Naive thymus-derived CD4-positive, alpha-beta T cell (primary cell): ENCODE measurements at regions not wholly inside any gene's neighbourhood (a gene's known extent, or its start where the extent isn't known, plus 50 kb on each side); places are given as distances from the start of the nearest gene placed in this dataset.

Experiments used
- ATAC-seq: fragments of 150-1000 bp; cut with Tn5 transposase; 2 replicates; pipeline ENCODE4 v1.10.0; 2021; ENCODE audit warnings: mild to moderate bottlenecking, moderate library complexity
- CTCF ChIA-PET: fragments of 350-600 bp; sonication (Branson Sonifier 250); formaldehyde crosslinking; loops from one replicate; lab custom pipeline; 2021; ENCODE audit warnings: antibody characterized with exemption; lab: Charles Lee
- POLR2A ChIA-PET: fragments of 350-600 bp; sonication (Branson Sonifier 250); formaldehyde crosslinking; loops from one replicate; lab custom pipeline; 2021; ENCODE audit warnings: antibody characterized with exemption, inconsistent platforms; lab: Charles Lee
- DNase-seq, 9 donors: peaks; one replicate each; pipeline versions ENCODE4 v3.0.0 to v3.0.0-alpha.2; 2020 to 2022; ENCODE audit warnings: mixed read lengths in 1 of 9
- H3K27ac ChIP-seq: one replicate; pipeline ENCODE4 v1.7.0; 2013; ENCODE audit warnings: mild to moderate bottlenecking, low read depth, low read length, moderate library complexity
- H3K27me3 ChIP-seq, 2 donors: one replicate each; pipeline ENCODE4 v1.7.0; 2013; ENCODE audit warnings: low read length in 2 of 2, mild to moderate bottlenecking in 2 of 2, moderate library complexity in 2 of 2; ENCODE audit not compliant: control insufficient read depth in 2 of 2, insufficient read depth in 2 of 2
- H3K36me3 ChIP-seq, 3 experiments: 1 replicate in 2 of 3; 2 replicates in 1 of 3; pipeline ENCODE4 v1.7.0; 2013; ENCODE audit warnings: low read length in 3 of 3, mild to moderate bottlenecking in 3 of 3, moderate library complexity in 1 of 3; ENCODE audit not compliant: insufficient read depth in 3 of 3, control insufficient read depth in 2 of 3
- H3K4me1 ChIP-seq, 2 donors: one replicate each; pipeline ENCODE4 v1.7.0; 2013; ENCODE audit warnings: low read length in 2 of 2, mild to moderate bottlenecking in 2 of 2, moderate library complexity in 1 of 2; ENCODE audit not compliant: control insufficient read depth in 2 of 2, insufficient read depth in 2 of 2
- H3K4me3 ChIP-seq: 2 replicates; pipeline ENCODE4 v1.7.0; 2013; ENCODE audit warnings: mild to moderate bottlenecking, low read length
- H3K9me3 ChIP-seq, 3 experiments: 1 replicate in 2 of 3; 2 replicates in 1 of 3; pipeline ENCODE4 v1.7.0; 2013; ENCODE audit warnings: low read length in 3 of 3; ENCODE audit not compliant: control insufficient read depth in 2 of 3
- H3K27ac Mint-ChIP-seq, 9 donors: one replicate each; pipeline ENCODE4 v1.8.0; 2020 to 2022; ENCODE audit warnings: mixed read lengths in 9 of 9, mild to moderate bottlenecking in 8 of 9, moderate library complexity in 5 of 9, inconsistent platforms in 2 of 9
- H3K27me3 Mint-ChIP-seq, 5 donors: one replicate each; pipeline ENCODE4 v1.8.0; 2021 to 2022; ENCODE audit warnings: mixed read lengths in 5 of 5, mild to moderate bottlenecking in 1 of 5
- H3K36me3 Mint-ChIP-seq, 5 donors: one replicate each; pipeline ENCODE4 v1.8.0; 2020 to 2022; ENCODE audit warnings: mixed read lengths in 5 of 5, mild to moderate bottlenecking in 3 of 5, inconsistent platforms in 1 of 5
- H3K4me1 Mint-ChIP-seq, 7 donors: one replicate each; pipeline ENCODE4 v1.8.0; 2020 to 2022; ENCODE audit warnings: mixed read lengths in 7 of 7, mild to moderate bottlenecking in 3 of 7, inconsistent platforms in 1 of 7
- H3K4me3 Mint-ChIP-seq, 10 donors: one replicate each; pipeline ENCODE4 v1.8.0; 2020 to 2022; ENCODE audit warnings: mild to moderate bottlenecking in 10 of 10, mixed read lengths in 10 of 10, moderate library complexity in 6 of 10, inconsistent platforms in 2 of 10
- H3K9me3 Mint-ChIP-seq, 11 donors: one replicate each; pipeline ENCODE4 v1.8.0; 2020 to 2022; ENCODE audit warnings: mixed read lengths in 11 of 11, mild to moderate bottlenecking in 4 of 11, inconsistent platforms in 1 of 11, moderate library complexity in 1 of 11
- intact Hi-C, 2 donors: fragments of 100-400 bp; cut with micrococcal nuclease; formaldehyde crosslinking; loops; one replicate each; pipeline ENCODE4 v1.15.1; 2023

GRCh38 chr13:80094526-80094925 is 246.4 kb downstream of the SPRY2 start:
- no peak for ATAC-seq
- peaks cover 0 to 4% (median 0%) of the 10 kb centered on the region in 5 donors for H3K27me3 Mint-ChIP-seq
- H3K27ac Mint-ChIP-seq = no peak overlapping the region

GRCh38 chr13:80093888-80094287 is 247.0 kb downstream of the SPRY2 start:
- DNase-seq (no peak), ATAC-seq (no peak)
- POLR2A ChIA-PET = no interaction called here
- Mint-ChIP-seq H3K4me1 (no peaks in the 10 kb centered on the region), H3K27ac (no peak overlapping the region), H3K36me3 (no peaks in the 10 kb centered on the region), H3K27me3 (peaks cover 0 to 4% (median 0%) of the 10 kb centered on the region in 5 donors), H3K9me3 (peaks cover 0 to 6% (median 0%) of the 10 kb centered on the region in 11 donors), H3K4me3 (no peak overlapping the region)
- intact Hi-C loops = no loop called here
- Histone ChIP-seq H3K9me3 (no peaks in the 10 kb centered on the region), H3K27ac (no peak overlapping the region), H3K4me1 (no peaks in the 10 kb centered on the region), H3K36me3 (no peaks in the 10 kb centered on the region), H3K27me3 (no peaks in the 10 kb centered on the region), H3K4me3 (no peak overlapping the region)
- CTCF ChIA-PET = no interaction called here

More at GRCh38 chr13:80094526-80094925, 246.4 kb downstream of the SPRY2 start:
- Histone ChIP-seq H3K27ac (no peak overlapping the region), H3K4me3 (no peak overlapping the region), H3K27me3 (no peaks in the 10 kb centered on the region), H3K36me3 (no peaks in the 10 kb centered on the region), H3K4me1 (no peaks in the 10 kb centered on the region), H3K9me3 (no peaks in the 10 kb centered on the region)
- H3K36me3 Mint-ChIP-seq = no peaks in the 10 kb centered on the region
- H3K4me3 Mint-ChIP-seq = no peak overlapping the region
- H3K9me3 Mint-ChIP-seq = peaks cover 0 to 6% (median 0%) of the 10 kb centered on the region in 11 donors
- ChIA-PET POLR2A (no interaction called here), CTCF (no interaction called here)
- intact Hi-C loops = no loop called here
- no peaks in the 10 kb centered on the region for H3K4me1 Mint-ChIP-seq
- DNase-seq = no peak

GRCh38 chr13:80086304-80086721 is 254.6 kb downstream of the SPRY2 start:
- no peak overlapping the region for H3K27ac Mint-ChIP-seq
- no peaks in the 10 kb centered on the region for H3K4me1 Mint-ChIP-seq
- Histone ChIP-seq H3K9me3 (no peaks in the 10 kb centered on the region), H3K4me1 (no peaks in the 10 kb centered on the region), H3K4me3 (no peak overlapping the region), H3K27me3 (no peaks in the 10 kb centered on the region), H3K36me3 (no peaks in the 10 kb centered on the region), H3K27ac (no peak overlapping the region)
- no peak for DNase-seq
- intact Hi-C loops = loop anchor here in 1 of 2 donors (10.0 kb wide), 1 partner anchor 62 kb away; no protein-coding TSS in a partner anchor
- H3K9me3 Mint-ChIP-seq = no peaks in the 10 kb centered on the region
- H3K36me3 Mint-ChIP-seq = no peaks in the 10 kb centered on the region
- ChIA-PET CTCF (no interaction called here), POLR2A (no interaction called here)
- no peak for ATAC-seq
- H3K27me3 Mint-ChIP-seq = no peaks in the 10 kb centered on the region
- no peak overlapping the region for H3K4me3 Mint-ChIP-seq

GRCh38 chr13:80083853-80084676 is 256.9 kb downstream of the SPRY2 start:
- Mint-ChIP-seq H3K36me3 (no peaks in the 10 kb centered on the region), H3K27me3 (no peaks in the 10 kb centered on the region), H3K9me3 (peaks cover 0 to 4% (median 0%) of the 10 kb centered on the region in 11 donors), H3K4me1 (no peaks in the 10 kb centered on the region), H3K4me3 (no peak overlapping the region), H3K27ac (no peak overlapping the region)
- ChIA-PET CTCF (interaction anchor here (0.7 kb wide), 1 partner anchor 39 kb away, joined by 4 read pairs; no protein-coding TSS in a partner anchor), POLR2A (no interaction called here)
- no peaks in the 10 kb centered on the region for H3K27me3 ChIP-seq
- ATAC-seq (no peak), DNase-seq (no peak)
- H3K4me3 ChIP-seq = no peak overlapping the region
- H3K36me3 ChIP-seq = no peaks in the 10 kb centered on the region
- H3K9me3 ChIP-seq = no peaks in the 10 kb centered on the region
- no peak overlapping the region for H3K27ac ChIP-seq
- intact Hi-C loops = loop anchor here in 1 of 2 donors (10.0 kb wide), 1 partner anchor 59 kb away; no protein-coding TSS in a partner anchor
- H3K4me1 ChIP-seq = no peaks in the 10 kb centered on the region

DNA sequence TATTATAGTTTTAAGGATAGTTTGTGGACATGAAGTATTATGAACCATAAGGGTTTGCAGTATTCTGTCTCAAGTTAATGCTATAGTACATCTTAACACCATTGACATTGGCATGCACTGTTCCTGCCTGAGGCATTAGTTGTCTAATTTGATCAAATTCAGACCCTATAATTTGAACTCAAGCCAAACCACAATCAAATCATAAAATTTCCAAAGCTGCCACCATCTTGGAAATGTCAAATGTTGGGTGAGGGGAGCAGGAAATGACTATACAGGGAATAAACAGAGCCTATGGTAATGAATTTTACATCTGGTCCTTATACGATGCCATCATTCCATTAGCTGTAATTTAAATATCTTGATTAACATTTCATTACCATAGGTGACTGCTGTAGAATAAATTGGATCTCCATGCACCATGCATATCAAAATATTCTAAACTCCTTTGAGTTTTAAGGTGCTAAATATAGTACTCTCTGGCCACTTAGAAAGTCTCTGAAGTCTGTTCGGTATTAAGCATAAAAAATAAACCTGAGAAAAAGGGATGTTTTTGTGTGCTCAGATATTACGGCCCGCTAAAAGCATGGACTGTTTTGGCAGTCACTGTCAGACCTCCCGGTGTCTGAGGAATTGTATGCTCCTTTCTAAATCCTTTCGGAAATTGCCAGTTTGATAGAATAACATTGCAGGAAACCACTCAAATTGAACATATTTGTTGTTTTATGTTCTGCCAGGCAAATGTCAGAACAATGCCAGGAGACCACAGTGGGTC is 257.7 kb downstream of the SPRY2 start:
- H3K36me3 Mint-ChIP-seq = no peaks in the 10 kb centered on the region
- Histone ChIP-seq H3K9me3 (no peaks in the 10 kb centered on the region), H3K4me1 (no peaks in the 10 kb centered on the region), H3K27ac (no peak overlapping the region), H3K27me3 (no peaks in the 10 kb centered on the region), H3K4me3 (no peak overlapping the region), H3K36me3 (no peaks in the 10 kb centered on the region)
- H3K27ac Mint-ChIP-seq = no peak overlapping the region
- ATAC-seq = no peak
- intact Hi-C loops = loop anchor here in 1 of 2 donors (10.0 kb wide), 1 partner anchor 58 kb away; no protein-coding TSS in a partner anchor
- no peaks in the 10 kb centered on the region for H3K27me3 Mint-ChIP-seq
- ChIA-PET CTCF (no interaction called here), POLR2A (no interaction called here)
- H3K4me3 Mint-ChIP-seq = no peak overlapping the region
- peaks cover 0 to 4% (median 0%) of the 10 kb centered on the region in 11 donors for H3K9me3 Mint-ChIP-seq
- no peak for DNase-seq
- no peaks in the 10 kb centered on the region for H3K4me1 Mint-ChIP-seq

GRCh38 chr13:80082396-80083080 is 258.4 kb downstream of the SPRY2 start:
- ATAC-seq (no peak), DNase-seq (no peak)
- CTCF ChIA-PET = no interaction called here
- H3K4me3 ChIP-seq = no peak overlapping the region
- H3K27me3 Mint-ChIP-seq = no peaks in the 10 kb centered on the region
- no peak overlapping the region for H3K27ac Mint-ChIP-seq
- no peak overlapping the region for H3K4me3 Mint-ChIP-seq
- intact Hi-C loops = loop anchor here in 1 of 2 donors (10.0 kb wide), 1 partner anchor 58 kb away; no protein-coding TSS in a partner anchor
- no peaks in the 10 kb centered on the region for H3K27me3 ChIP-seq
- H3K9me3 Mint-ChIP-seq = peaks cover 0 to 4% (median 0%) of the 10 kb centered on the region in 11 donors
- POLR2A ChIA-PET = no interaction called here
- no peaks in the 10 kb centered on the region for H3K4me1 ChIP-seq
- no peak overlapping the region for H3K27ac ChIP-seq
- H3K4me1 Mint-ChIP-seq = no peaks in the 10 kb centered on the region
- no peaks in the 10 kb centered on the region for H3K36me3 ChIP-seq
- no peaks in the 10 kb centered on the region for H3K9me3 ChIP-seq
- no peaks in the 10 kb centered on the region for H3K36me3 Mint-ChIP-seq
